GM19328 (cell line): ENCODE measurements at regions not wholly inside any gene's neighbourhood (a gene's known extent, or its start where the extent isn't known, plus 50 kb on each side); places are given as distances from the start of the nearest gene placed in this dataset.

Experiments
- ATAC-seq: cut with Tn5 transposase; IDR thresholded peaks from one replicate; pipeline ENCODE4 v1.9.1; 2021; ENCODE audit warnings: mild to moderate bottlenecking, moderate library complexity; ENCODE audit not compliant: unreplicated experiment

DNA sequence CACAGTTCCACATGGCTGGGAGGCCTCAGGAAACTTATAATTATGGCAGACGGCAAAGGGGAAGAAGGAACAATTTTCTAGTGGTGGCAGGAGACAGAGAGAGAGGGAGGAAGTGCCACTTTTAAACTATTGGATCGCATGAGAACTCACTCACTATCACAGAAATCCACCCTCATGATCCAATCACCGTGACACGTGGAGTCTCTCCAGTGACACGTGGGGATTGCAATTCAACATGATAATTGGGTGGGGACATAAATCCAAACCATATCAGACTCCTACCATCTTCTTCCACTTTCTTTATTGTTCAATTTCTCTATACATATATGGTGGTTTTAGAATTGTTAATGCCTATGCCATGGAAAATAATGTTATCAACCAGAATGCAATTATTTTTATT is 103.7 kb upstream of the SYT1 start:
- no peak for ATAC-seq

DNA sequence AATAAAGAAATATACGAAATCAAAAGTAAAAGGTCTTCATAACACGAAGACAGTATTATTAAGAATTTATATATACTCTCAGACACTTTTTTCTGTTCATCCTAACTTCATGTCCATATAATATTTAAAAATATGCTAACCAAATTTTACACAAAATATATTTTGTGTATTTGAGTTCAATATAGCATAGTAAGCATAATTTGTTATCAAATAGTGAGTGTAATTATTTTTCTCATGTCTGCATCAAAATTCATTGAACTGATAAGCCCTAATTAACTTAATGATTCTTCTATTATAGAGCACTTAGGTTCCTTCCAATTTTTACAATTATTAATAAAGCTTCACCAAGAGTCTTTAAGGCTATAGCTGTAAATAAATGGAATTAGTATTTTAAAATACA is 99.7 kb upstream of the SYT1 start:
- ATAC-seq, result no peak

DNA sequence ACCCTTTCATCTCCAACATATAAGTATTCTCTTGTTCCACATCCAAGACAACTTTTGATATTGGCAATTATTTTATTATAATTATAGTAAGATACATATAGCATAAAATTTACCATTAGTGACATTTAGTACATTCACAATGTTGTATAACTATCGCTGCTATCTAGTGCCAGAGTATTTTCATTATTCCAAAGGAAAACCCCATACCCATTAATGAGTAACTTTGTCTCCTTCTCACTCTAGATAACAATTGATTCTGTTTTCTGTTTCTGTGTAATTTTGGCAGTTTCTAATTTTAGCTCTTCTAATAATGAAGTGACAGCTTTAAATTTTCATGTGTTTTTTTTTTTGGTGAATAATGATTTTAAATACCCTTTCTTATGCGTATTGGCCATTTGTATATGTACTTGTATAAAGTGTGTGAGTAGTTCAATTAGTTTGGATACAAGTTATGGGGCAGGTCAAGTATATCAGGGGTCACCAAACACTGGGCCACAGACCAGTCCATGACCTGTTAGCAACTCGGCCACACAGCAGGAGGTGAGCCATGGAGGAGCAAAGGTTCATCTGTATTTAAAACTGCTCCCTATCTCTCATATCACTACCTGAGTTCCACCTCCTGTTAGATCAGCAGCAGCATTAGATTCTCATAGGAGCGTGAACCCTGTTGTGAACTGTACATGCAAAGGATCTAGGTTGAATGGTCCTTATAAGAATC is 97.2 kb upstream of the SYT1 start:
- ATAC-seq, result no peak

DNA sequence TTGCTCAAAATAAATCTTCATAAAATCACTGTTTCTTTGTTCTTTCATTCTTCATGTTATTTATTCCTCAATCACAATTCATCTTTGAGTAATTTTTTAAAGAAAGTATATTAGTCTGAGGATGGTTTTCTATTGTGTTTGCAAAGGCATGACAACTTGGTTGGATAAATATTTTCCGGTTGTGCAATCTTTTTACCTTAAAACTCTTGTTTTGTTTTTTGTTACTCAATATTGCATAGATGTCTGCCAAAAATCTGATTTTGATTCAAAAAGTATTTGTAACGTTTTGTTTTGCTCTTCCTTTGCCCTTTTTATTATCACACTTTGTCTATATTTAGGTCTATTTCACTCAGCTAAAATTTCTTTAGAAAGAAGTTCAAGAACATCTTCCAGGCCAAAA is 86.2 kb upstream of the SYT1 start:
- ATAC-seq, result no peak

DNA sequence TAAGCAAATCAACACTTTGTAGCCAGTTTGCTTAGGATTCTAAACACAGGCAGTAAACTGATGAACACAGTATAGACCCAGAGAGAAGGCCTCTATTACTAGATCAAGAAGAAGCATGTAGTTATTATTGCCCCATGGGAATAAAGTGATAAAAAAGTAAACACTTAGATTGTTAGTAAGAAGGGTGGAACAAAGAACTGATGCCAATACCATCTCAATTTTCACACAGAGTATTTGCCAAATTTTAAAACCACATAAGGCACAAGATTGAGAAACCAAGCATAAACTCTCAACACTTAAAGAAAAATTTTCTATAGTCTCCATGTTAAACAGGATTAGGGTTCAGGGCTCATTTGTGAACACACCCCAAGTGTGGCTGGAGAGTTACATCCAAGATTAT is 77.0 kb upstream of the SYT1 start:
- ATAC-seq, result no peak

DNA sequence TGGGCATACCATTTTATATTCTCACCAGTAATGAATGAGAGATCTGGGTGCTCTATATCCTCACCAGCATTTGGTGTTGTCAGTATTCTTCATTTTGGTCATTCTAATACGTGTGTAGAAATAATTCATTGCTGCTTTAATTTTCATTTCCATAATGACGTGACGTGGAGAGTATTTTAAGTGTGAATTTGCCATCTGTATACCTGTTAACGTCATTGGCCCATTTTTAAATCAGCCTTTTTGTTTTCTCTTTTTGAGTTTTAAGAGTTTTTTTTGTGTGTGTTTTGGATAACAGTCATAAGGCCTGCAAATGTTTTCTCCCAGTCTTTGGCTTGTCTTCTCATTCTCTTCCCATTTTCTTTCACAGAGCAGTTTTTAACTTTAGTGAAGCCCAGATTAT is 74.4 kb upstream of the SYT1 start:
- no peak for ATAC-seq

DNA sequence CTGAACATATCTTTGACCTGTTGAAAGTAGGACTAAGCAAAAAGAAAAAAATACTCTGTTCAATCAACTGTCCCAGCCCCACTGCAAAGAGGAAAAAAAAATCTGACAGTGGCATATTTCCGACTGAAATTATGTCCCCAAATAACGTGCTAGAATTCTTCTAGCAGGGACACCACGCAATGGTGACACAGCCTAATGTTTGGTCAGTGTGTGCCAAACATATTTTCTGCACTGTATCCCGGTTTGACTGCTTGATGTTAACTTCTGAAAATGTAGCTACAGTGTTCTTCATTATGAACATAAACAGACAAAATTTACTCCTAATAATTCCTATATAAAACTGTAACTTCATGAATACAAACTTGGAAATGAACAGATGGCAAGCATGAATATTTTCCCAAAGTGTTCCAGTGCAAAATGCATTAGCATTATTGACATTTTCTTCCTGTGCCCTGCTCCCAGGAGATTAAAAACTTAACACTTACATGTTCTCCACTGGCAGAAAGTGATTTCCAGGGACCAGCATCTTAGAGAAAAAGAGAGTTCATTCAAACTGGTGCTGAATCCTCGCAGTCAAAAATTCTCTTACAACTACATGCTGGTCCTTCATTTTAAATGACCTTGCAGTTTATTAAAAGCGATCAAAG is 72.4 kb upstream of the SYT1 start:
- no peak for ATAC-seq

DNA sequence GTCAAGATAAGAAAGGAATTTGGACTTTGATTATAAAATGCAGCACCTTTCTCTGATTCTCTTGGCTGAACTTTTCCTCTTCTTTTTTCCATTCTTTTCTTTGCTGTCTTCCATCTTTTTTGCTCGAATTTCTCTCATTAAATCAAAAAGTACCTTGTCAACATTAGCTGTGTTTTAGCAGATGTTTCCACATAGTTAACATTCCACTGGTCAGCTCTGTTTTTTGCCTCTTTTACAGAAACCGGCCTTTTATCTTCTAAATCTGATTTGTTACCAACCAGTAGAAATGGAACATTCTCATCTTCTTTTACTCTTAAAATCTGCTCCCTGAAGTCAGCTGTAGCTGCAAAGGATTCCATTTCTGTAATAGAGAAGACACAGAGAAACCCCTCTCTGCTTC is 71.1 kb upstream of the SYT1 start:
- ATAC-seq, result no peak

DNA sequence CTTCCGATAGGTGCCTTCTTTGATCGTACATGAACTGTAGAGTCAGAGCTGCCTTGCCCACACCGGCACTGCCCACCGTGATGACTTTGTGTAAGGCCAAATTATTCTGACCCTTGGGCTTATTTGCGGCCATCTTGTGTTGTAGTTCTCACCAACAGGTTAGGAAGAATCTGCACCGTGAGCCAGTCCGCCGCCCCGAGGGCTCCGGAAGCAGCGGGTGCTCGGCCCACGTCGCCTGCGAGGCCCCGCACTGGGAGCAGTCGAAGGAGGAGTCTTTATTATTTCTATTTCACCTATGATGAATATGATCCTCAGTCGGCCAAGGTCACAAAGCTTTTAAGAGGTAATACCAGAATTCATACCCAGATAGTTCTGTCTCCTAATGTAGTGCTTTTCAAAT is 70.6 kb upstream of the SYT1 start:
- ATAC-seq, result no peak

DNA sequence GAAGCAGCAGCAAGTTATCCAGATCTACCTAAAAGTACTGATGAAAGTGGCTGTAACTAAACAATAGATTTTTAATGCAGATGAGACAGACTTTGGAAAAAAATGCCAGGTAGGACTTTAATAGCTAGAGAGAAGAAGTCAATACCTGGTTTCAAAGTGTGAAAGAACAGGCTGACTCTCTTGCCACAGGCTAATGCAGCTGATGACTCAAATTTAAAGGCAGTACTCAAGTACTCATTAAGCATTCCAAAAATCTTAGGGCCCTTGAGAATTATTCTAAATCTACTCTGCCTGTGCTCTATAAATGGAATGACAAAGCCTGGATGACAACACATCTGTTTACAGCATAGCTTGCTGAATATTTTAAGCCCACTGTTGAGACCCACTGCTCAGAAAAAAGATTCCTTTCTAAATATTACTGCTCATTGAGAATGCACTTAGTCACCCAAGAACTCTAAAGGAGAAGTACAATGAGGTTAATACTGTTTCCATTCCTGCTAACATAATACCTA is 68.6 kb upstream of the SYT1 start:
- no peak for ATAC-seq

DNA sequence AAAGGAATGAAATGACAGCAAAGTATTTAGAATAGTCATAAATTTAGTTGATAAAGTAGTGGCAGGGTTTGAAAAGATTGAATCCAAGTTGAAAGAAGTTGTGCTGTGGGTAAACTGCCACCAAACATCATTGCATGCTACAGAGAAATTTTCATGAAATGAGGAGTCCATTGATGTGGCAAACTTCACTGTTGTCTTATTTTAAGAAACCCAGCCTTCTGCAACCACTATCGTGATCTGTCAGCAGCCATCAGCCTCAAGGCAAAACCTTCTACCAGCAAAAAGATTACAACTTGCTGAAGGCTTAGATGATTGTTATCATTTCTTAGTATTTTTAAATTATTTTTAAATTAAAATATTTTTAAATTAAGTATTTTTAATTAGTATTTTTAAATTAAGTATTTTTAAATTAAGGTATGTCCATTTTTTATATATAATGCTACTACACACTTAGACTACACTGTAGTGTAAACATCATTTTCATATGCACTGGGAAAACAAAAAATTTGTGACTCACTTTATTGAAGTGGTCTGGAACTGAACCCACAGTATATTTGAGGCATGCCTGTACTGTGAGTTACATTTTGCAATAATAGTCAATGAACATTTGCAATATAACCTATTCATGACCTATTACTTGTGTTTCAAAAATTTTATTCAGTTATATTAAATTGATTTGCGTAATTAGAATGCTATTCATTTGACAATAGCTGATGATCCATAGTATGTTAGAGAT is 67.2 kb upstream of the SYT1 start:
- ATAC-seq, result no peak

DNA sequence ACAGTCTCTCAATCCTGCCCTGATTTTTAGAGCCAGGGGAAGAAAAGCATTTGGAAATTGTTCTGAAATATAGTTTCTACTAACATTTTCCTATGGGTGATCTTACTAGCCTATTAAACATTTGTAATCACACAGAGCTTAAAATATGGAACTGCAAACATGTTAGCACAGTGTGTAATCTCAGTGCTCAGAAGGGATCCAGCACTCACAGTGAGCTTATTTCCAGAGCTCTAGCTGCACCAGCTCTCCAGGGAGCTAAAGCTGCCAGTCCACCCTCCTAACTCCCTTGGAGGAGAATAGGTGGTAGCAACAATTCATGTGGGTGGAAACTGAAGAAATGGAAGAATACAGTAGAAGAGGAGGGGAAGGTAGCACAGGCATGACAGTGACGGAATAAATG is 64.9 kb upstream of the SYT1 start:
- no peak for ATAC-seq

DNA sequence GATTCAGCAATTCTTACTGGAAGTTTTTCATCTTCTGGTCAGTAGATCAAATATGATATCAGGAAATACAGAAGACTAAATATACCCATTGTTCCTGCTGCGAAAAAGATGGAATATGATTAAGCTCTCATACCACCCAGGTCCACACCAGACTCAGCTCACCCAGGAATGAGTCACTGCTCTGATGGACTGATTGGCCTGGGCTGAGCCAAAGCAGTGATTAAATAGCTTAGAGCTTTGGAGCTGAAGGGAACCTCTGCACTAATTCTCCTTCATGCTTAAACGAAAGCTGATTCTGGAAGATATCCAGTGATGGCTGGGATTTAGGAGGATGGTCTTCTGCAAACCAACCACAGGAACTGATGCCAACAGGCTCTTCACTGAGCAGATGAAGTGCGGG is 62.0 kb upstream of the SYT1 start:
- ATAC-seq, result no peak

DNA sequence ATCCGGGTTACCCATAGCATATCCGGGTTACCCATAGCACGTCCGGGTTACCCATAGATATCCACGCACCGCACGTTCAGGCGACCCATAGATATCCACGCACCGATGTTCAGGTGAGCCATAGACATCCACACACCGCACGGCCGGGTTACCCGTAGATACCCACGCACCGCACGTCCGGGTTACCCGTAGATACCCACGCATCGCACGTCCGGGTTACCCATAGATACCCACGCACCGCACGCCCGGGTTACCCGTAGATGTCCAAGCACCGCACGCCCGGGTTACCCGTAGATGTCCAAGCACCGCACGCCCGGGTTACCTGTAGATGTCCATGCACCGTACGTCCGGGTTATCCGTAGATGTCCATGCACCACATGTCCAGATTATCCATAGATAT is 60.3 kb upstream of the SYT1 start:
- no peak for ATAC-seq
